HG03432 (cell line): ENCODE measurements at regions not wholly inside any gene's neighbourhood (a gene's known extent, or its start where the extent isn't known, plus 50 kb on each side); places are given as distances from the start of the nearest gene placed in this dataset.

Experiments
- ATAC-seq: cut with Tn5 transposase; IDR thresholded peaks from one replicate; pipeline ENCODE4 v1.9.1; 2021; ENCODE audit warnings: mild to moderate bottlenecking, moderate library complexity; ENCODE audit not compliant: unreplicated experiment

- ATAC-seq: no peak
These were observed 221.3 kb downstream of the PLPP3 start for GRCh38 chr1:56357927-56358690.

GRCh38 chr1:56356376-56356990 is 222.9 kb downstream of the PLPP3 start:
- no peak for ATAC-seq

- no peak for ATAC-seq
These were observed 223.4 kb downstream of the PLPP3 start for GRCh38 chr1:56355918-56356317.

- no peak for ATAC-seq
These were observed 223.9 kb downstream of the PLPP3 start for GRCh38 chr1:56355422-56355821.

DNA sequence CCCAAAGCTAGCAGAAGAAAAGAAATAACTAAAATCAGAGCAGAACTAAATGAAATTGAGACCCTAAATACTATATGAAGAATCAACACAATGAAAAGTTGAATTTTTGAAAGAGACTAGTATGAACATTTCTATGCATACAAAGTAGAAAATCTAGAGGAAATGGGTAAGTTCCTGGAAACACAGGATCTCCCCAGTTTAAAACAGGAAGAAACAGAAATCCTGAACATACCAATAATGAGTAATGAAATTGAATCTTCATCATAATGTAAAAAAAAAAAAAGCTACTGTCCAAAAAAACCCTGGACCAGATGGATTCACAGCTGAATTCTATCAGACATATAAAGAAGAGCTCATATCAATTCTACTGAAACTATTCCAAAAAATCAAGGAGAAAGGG is 233.5 kb downstream of the PLPP3 start:
- no peak for ATAC-seq

- no peak for ATAC-seq
These were observed 238.4 kb downstream of the PLPP3 start for GRCh38 chr1:56340977-56341376.

DNA sequence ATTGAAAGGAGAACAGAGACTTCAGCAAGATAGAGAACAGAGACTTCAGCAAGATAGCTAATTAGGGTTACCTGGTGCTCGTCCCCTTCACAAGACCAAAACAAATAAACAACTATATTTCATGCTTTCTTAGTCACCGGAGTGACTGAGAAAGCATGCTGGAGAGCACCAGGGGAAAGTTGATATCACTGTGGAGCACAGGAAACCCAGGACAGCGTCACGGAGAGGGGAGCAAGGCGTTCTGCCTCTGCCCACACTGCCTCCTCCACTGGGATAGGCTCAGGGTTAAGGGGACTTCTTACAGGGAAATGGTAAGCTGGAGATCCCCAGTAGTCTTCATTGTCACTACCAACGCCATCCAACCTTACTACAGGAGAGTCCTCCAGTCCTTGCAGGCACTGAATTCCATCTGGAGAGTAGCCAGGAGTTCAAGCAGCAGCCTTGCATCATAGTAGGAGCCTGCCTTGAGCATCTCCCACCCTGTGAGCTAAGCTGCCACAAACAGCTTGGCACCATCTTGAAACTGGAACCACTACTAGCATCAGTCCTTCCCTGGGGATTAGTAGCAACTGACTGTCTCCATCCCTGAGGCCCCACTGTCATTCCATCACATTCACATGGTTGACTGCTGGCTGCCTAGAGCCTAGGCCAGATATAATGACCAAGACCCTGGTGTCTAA is 239.4 kb downstream of the PLPP3 start:
- ATAC-seq: no peak

DNA sequence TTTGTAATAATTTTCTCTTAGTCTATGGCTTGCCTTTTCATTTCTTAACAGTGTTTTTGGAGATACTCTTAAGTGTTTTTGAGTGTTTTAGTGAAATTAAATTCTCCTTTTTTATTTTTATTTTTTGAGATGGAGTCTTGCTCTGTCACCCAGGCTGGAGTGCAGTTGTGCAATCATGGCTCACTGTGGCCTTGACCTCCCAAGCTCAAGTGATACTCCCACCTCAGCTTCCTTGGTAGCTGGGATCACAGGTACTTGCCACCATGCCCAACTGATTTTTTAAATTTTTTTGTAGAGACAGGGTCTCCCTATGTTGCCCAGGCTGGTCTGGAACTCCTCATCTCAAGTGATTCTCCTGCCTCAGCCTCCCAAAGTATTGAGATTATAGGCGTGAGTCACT is 240.3 kb downstream of the PLPP3 start:
- ATAC-seq: no peak

- ATAC-seq: no peak
These were observed 242.4 kb downstream of the PLPP3 start for GRCh38 chr1:56336982-56337381.

DNA sequence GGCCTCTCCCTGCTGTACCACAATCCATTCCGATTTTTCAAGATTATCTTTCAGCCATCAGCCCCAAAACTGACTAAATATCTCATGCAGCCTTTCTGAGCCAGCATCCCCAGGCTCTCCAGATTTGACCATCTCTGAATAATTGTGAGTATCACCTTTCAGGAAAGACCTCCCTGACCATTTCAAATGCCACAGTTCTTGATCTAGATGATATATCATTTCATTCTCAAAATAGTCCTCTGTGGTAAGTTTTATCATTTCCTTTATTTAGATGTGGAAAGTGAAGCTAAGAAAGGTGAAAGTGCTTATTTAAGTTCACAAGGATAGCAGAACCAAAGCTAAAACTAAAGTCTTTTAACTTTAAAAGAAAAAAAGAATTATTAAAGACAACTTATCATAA is 244.0 kb downstream of the PLPP3 start:
- no peak for ATAC-seq

GRCh38 chr1:56334047-56334446 is 245.3 kb downstream of the PLPP3 start:
- no peak for ATAC-seq

- no peak for ATAC-seq
These were observed 245.9 kb downstream of the PLPP3 start for GRCh38 chr1:56333461-56333860.

DNA sequence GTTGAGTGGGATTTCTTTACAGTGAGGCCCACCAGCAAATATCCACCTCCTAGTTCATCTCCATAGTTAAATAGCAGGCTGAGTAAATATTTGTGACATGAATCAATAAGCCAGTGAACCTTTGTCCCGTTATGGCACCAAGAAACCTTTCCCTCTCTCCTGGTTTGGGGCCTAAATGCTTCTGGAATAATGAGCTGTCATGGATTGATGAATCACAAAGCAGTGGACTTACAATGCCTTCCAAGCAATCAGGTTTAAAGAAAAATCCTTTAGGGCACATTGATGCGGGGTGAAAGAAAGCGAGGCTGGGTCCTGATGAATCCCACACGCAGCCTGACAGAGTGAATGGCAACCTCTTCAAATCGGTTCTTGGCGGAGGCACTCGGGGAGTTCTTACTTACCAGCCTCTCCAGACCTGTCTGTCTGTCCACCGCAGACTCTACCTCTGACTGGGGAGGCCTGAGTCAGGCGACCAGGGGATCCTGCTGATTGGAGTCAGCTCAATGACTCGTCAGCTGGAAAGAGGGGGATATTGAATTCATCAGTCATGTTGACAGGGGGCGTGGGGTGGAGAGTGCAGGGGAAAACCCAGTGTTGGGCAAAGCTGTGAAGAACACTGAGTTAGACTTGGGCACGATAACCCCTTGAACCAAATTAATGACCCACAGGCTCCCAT is 247.3 kb downstream of the PLPP3 start:
- ATAC-seq: peak; percentile 39

DNA sequence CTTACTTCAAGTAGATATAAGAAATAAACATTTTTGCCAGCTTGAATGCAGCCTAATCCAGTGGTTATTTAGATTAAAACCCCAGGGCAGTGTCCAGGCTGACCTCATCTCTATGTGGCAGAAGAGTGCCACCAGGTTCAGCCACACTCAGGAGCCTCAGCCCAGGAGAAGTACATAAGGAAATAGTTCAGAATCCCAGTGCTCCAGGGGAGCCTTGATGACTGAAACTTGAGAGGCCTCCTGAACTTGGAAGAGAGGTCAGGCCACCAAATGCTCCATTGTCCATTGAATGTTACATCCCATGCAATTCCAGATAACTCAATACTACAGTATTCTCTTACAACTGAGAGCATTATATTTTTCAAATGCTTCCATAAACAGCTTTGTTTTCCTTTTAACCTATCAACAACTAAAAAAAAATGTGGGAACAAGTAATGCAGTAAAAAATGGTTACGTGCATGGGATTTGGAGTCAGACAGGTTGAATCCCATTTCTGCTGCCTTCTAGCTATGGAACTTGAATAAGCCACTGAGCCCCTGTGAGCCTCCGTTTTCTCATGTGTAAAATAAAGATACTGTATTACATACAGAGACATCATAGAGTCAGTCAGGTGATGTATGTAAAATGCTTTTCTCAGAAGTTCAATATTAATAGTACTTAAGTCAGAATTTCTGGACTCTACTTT is 248.0 kb downstream of the PLPP3 start:
- no peak for ATAC-seq

- ATAC-seq: peak; percentile 88
These were observed 248.9 kb downstream of the PLPP3 start for GRCh38 chr1:56330391-56331026.

- peak; percentile 2 for ATAC-seq
These were observed 249.4 kb downstream of the PLPP3 start for GRCh38 chr1:56329970-56330369.

DNA sequence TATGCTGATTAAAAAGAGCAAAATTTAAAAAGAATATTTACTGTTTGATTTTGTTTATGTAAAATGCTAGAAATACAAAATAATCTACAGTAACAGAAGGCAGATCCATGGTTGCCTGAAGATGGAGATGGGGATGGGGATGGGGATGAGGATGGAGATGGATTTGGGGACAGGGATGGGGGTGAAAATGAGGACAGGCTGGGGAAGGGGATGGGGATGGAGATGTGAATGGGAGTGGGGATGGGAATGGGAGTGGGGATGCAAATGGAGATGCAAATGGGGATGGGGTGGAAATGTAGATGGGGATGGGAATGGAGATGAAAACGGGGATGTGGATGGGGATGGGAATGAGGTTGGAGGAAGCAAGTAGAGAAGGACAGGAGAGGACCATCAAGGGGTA is 252.2 kb downstream of the PLPP3 start:
- no peak for ATAC-seq

DNA sequence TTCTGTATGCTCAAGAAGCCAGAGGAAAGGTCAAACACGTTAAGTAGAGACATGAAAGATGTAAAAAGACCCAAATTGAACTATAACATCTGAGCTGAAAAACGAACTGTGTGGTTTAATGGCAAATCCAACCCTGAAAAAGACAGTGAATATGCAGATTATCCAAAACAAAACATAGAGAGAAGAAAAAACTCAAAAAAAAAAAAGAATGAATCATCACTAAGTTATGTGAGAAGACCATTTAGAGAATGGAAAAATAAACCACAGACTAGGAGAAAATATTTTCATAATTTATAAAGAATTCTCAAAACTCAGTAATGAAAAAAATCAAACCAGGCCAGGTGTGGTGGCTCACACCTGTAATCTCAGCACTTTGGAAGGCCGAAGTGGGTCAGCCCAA is 253.3 kb downstream of the PLPP3 start:
- no peak for ATAC-seq

DNA sequence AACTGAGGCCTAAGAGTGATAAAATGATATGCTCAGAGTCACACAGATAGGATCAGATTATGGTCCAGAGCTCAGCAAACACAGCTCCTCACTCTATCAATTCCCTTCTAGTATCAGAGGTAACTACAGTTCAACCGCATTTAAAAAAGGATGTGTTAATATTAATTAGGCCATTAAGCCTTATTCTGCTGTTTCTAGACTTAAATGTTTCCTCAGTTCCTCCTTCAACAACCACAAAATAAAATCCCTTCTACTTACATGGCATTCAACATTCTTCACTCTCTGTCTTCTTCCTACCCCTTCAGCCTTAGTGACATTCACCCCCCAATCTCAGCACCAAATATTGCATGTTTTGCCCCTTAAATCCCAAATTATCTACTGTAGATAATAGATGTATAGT is 254.9 kb downstream of the PLPP3 start:
- ATAC-seq: no peak

GRCh38 chr1:56322211-56322610 is 257.2 kb downstream of the PLPP3 start:
- no peak for ATAC-seq

DNA sequence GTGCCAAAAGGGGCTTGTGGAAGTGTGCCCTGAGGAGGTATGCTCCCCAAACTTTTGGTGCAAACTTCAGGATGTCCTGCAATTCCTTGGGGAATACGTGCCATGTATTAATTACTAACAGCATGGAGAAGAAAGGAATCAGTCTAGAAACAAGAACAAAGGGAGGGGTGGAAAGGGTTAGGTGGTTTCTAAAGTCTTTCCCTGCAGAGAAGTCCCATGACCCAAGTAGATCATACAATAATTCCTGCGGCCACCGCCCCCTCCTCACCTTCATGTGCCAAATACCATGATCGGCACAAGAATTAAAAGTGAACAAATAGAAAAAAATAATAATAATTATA is 258.2 kb downstream of the PLPP3 start:
- ATAC-seq: no peak
